ENCODE measurements at regions not wholly inside any gene's neighbourhood (a gene's known extent, or its start where the extent isn't known, plus 50 kb on each side); places are given as distances from the start of the nearest gene placed in this dataset.

DNA sequence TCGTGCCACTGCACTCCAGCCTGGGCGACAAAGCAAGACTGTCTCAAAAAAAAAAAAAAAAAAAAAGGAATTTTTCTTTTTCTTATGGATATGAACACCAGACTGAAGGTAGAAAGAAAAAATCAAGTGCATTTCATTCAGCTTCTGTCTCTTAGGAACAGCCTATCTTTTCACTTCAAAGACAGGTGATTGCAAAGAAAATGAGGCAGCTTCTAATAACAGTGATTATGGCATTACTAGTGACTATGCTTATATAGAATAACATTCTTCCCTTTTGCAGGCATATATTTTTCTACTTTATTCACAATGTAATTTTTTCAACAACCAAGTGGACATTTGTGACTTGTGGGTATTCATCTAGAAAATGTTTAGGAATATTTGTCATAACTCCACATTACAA lies 295.5 kb upstream of the ATXN7L3B start:
- TF ChIP-seq POLR2A (IDR thresholded peaks at IDR 0.05; ENCODE audit: low read length), result no peak
- no peak for TF ChIP-seq GATA1 (IDR thresholded peaks at IDR 0.05; ENCODE audit: low read depth, low read length)

All from erythroblast (primary cell).